ENCODE measurements at regions not wholly inside any gene's neighbourhood (a gene's known extent, or its start where the extent isn't known, plus 50 kb on each side); places are given as distances from the start of the nearest gene placed in this dataset.

DNA sequence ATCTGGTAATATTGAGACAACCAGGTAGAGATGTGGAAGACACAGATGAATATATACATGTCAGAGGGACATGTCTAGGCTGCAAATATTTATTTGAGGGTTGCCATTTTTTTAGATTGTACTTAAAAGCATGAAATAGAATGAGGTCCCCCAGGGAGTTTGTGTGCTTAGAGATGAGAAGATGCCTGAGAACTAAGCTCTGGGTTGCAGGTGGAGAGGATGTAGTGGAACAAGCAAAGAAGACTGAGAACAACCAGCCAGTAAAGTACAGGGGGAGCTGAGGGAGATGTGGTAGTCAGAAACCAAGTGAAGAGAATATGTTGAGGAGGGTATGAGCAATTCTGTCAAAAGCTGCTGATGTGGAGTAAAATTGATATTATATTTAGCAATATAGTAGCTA is 95.6 kb upstream of the UNC5C start:
- no peak for DNase-seq (ENCODE audit: extremely low spot score)
- POLR2A ChIA-PET, result no interaction called here
- CTCF ChIA-PET, result interaction anchor here (1.4 kb wide), 1 partner anchor 13 kb away, joined by 4 read pairs; no protein-coding TSS in a partner anchor
- TF ChIP-seq, protein P1, sequence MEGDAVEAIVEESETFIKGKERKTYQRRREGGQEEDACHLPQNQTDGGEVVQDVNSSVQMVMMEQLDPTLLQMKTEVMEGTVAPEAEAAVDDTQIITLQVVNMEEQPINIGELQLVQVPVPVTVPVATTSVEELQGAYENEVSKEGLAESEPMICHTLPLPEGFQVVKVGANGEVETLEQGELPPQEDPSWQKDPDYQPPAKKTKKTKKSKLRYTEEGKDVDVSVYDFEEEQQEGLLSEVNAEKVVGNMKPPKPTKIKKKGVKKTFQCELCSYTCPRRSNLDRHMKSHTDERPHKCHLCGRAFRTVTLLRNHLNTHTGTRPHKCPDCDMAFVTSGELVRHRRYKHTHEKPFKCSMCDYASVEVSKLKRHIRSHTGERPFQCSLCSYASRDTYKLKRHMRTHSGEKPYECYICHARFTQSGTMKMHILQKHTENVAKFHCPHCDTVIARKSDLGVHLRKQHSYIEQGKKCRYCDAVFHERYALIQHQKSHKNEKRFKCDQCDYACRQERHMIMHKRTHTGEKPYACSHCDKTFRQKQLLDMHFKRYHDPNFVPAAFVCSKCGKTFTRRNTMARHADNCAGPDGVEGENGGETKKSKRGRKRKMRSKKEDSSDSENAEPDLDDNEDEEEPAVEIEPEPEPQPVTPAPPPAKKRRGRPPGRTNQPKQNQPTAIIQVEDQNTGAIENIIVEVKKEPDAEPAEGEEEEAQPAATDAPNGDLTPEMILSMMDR (IDR thresholded peaks at IDR 0.05; ENCODE audit: control extremely low read depth, extremely low read depth, low read depth, missing control alignments), result no peak

DNA sequence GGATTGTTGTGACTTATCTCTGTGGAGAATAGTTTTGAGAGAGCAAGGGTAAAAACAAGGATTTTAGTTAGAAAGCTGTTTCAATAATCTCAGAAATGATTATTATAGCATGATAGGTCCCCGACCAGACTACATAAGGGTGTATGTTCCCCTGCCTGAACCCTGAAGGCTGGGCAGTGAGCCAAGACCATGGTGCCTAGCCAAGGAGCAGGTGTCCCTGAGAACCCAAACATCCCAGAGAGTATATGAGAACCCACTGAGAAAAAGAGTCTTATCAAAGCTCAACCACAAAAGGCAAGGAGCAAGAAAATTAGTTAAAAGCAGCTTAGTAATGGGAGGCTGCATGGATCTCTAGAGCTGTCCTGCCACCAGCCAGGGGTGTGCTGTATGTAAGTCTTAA is 94.9 kb upstream of the UNC5C start:
- ChIA-PET POLR2A (no interaction called here), CTCF (interaction anchor here (1.7 kb wide), 1 partner anchor 10 kb away, joined by 4 read pairs; no protein-coding TSS in a partner anchor)
- DNase-seq (ENCODE audit: extremely low spot score), result no peak
- TF ChIP-seq, protein P1 (IDR thresholded peaks at IDR 0.05; ENCODE audit: control extremely low read depth, extremely low read depth, low read depth, missing control alignments), result no peak

DNA sequence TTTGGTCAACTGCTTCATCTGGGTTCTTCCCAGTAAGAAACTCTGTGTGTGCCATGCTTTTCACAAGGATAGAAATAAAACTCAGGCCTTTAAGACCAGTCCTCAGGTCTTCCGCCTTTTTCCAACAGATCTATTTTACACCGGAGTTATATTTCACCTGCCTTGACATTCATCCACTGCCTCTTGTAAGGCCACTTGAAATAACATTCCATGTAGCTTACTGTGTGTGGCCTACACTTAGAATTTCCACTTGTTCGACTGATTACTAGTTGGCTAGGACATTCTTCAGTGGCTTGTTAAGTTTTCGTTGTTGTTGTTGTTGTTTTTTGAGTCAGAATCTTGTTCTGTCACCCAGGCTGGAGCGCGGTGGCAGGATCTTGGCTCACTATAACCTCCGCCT is 92.8 kb upstream of the UNC5C start:
- ChIA-PET CTCF (interaction anchor here (0.9 to 1.5 kb wide), 2 partner anchors 9 to 11 kb away, joined by 3 read pairs; no protein-coding TSS in a partner anchor), POLR2A (no interaction called here)
- no peak for DNase-seq (ENCODE audit: extremely low spot score)
- TF ChIP-seq, protein P1 (IDR thresholded peaks at IDR 0.05; ENCODE audit: control extremely low read depth, extremely low read depth, low read depth, missing control alignments), result no peak

DNA sequence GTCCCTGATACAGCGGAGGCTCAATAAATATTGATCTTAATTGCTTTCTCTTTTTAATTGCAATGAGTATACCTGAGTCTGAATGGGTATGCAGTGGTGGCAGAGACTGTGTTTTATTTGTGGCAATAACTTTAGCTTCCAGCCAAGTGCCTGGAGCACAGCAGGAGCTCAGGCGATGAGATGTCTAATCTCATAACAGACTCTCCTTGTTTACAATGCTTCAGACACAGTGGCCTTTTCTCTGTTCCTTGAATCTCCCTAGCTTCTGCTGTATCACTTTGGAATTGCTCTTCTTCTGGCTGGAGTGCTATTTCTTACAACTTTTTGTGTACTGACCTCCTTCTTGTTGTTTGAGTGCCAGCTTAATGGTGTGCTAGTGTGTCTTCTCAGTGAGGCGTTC is 91.5 kb upstream of the UNC5C start:
- DNase-seq (ENCODE audit: extremely low spot score), result no peak
- CTCF ChIA-PET, result interaction anchor here (1.5 kb wide), 1 partner anchor 10 kb away, joined by 3 read pairs; no protein-coding TSS in a partner anchor
- TF ChIP-seq, protein P1 (IDR thresholded peaks at IDR 0.05; ENCODE audit: control extremely low read depth, extremely low read depth, low read depth, missing control alignments), result no peak
- POLR2A ChIA-PET, result no interaction called here

DNA sequence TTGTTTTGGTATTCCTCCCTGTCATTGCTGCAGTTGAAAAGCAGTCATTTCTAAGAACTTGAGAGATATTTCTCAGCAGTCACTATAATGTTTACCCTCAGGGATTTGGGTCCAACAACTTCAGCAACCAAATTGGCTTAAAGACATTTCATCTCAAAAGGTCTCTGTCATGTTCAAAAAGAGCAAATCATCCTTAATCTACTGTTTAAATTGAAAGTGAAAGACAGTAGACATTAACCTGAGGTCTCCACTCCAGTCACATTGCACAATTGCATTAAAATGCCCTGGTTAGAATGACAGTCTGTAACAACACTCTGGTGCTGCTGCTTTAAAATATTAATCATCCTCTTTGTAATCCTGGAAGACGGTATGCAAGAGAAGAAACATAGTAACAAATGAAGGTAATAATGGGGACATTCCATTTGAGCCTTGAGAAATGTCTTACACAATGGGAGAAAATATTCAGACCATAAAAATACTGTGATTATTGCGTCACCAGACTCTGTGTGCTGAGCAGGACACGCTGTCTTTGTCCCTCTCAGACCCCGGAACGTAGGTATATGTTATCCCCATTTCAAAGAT is 90.2 kb upstream of the UNC5C start:
- TF ChIP-seq, protein P1 (IDR thresholded peaks at IDR 0.05; ENCODE audit: control extremely low read depth, extremely low read depth, low read depth, missing control alignments), result no peak
- POLR2A ChIA-PET, result no interaction called here
- CTCF ChIA-PET, result interaction anchor here (1.7 to 2.6 kb wide), 2 partner anchors 23 to 27 kb away, joined by 5 to 8 read pairs; no protein-coding TSS in a partner anchor
- DNase-seq (ENCODE audit: extremely low spot score), result no peak

DNA sequence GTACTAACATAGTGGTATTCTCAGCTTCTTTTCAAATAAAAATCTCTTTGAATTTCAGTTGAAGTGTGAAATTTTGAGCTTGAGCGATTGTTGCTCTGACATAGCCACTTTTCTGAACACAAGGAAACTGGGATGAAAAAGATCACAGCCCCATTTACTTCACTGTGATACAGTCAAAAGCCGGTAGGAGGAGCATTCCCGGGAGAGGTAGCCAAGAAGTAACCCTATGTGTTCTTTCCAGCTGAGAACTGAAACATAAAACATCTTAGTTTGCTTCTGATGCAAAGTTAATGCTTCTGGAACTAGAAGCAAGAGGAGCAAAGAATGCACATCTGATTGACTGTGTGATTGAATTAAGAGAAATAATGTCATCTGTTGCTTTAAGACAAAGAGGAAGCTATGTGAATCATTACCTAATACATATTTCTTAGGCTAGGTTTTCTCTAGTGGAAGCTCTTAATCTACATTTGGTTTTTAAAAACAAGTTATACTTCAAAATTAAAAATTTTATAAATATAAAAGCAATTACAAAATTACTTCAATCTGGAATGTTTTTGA is 88.3 kb upstream of the UNC5C start:
- TF ChIP-seq, protein P1 (IDR thresholded peaks at IDR 0.05; ENCODE audit: control extremely low read depth, extremely low read depth, low read depth, missing control alignments), result no peak
- POLR2A ChIA-PET, result no interaction called here
- DNase-seq (ENCODE audit: extremely low spot score), result no peak
- CTCF ChIA-PET, result interaction anchor here (1.5 to 2.6 kb wide), 3 partner anchors 9 to 21 kb away, joined by 4 to 8 read pairs (median 5); no protein-coding TSS in a partner anchor

Measured in GM10248 (cell line).